ENCODE measurements at regions not wholly inside any gene's neighbourhood (a gene's known extent, or its start where the extent isn't known, plus 50 kb on each side); places are given as distances from the start of the nearest gene placed in this dataset.

DNA sequence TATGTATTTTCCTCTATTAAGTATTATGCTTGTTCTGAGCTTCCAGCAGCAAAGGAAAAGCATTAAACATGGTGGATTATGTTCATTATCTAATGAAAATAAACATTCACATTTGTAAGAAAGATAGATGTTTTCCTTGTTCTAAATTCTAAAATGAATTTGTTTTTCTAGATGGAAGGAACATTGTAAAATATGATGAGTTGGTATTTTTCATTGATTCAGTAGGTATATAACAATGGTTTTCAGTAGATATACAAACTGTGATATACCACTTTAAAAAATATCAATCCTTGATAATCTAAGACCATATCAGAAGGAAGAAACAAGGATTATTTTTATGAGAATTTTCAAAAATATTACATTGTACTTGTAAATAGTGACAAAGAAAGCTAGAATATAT is 290.6 kb upstream of the GOLIM4 start:
- ATAC-seq, result no peak
- no peak for DNase-seq

DNA sequence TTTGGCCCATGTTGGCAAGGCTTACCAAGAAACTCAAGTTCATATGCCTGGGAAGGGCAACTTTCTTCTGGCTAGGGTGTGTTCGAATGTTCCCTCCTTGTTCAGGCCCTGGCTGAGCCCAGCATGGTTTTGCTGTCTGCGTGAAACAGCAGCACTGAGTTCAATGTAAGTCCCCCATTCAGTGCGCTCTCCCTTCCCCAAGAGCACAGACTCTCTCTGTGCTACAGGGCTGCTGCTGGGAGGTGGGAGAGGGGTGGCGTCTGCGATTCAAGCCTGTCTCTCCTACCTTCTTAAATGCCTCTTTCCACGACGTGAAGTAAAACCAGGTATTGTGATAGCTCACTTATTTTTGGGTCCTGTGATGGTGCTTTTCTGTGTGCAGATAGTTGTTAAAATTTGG is 289.3 kb upstream of the GOLIM4 start:
- DNase-seq, result no peak
- no peak for ATAC-seq

DNA sequence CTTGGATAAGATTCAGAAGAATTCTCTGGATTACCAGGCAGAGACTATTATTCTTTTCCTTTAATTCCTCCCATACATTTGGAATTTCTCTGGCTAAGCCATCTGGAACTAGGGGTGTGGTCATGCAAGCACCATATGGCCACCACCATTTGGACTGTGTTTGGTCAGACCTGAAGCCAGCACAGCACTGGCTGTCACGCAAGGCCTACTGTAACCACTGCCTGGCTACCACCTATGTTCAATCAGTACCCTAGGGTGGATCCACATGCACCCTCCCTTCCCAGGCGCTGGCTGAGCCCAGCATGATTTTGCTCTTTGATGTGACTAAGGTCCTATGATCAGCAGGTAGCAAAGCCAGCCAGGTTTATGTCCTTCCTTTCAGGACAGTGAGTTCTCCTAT is 287.8 kb upstream of the GOLIM4 start:
- ATAC-seq, result no peak

DNA sequence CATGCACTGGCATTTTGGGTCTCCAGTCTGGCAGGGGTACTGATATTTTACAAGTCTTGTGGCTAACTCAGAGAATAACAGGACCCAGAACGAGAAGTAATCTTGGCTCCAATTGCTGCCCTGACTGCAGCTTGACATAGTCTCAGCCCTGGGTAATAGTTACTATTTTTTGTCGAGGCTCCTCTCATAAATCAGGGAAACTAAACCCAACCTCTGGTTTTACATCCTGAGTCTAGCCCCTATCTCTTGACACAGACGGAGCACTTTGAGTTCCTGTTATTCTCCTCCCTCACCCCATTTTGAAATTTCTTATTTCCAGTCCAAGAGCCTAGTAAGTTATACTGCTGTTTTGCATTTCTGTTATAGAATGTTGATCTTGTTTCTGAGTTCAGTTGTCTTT is 276.1 kb upstream of the GOLIM4 start:
- no peak for ATAC-seq
- DNase-seq, result no peak

More for the DNA sequence above, 287.8 kb upstream of the GOLIM4 start:
- no peak for DNase-seq

DNA sequence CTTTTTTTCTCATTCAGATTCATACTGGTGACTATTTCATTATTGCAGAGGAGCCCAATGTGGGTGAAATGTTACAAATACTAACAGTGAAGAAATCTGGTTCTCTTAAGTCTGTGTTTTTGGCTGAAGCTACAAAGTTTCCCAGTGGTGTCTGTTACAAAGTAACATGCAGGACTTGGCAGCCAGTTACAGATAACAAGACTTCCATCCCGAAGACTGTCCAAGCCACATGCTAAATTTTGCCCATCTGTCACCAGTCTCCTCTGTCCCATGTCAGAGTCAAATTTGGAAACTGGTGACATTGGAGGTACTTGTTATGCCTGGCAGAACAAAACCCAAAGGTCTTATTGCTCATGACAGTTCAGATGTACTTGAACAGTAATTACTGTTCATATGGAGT is 269.2 kb upstream of the GOLIM4 start:
- ATAC-seq (no peak), DNase-seq (no peak)

DNA sequence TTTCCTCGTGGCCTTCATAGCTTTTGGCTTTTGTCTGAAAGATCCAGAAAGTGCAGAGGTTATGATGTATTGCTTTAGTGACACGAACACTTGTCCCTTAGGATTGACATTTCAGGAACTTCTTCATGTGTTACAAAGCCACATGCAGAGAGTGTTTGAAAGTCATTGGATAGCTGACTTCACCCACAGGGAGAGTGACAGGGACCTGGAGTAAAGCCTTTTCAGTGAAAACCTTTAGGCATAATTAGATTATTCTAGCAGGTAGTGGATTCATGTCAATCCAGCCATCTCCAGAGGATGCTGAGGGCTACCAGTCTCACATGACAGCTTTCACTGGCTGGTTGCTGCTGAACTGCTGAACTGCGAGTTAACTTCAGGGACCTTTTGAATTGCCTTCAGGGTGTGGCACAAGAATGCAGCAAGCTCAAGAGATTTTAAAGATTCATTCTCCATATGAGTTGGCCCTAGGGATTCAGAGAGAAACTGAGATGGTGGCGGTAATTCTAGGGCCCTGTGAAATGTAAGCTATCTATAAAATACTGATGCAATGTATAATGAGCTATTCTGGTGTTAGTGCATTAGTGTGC is 267.0 kb upstream of the GOLIM4 start:
- DNase-seq, result no peak
- no peak for ATAC-seq

DNA sequence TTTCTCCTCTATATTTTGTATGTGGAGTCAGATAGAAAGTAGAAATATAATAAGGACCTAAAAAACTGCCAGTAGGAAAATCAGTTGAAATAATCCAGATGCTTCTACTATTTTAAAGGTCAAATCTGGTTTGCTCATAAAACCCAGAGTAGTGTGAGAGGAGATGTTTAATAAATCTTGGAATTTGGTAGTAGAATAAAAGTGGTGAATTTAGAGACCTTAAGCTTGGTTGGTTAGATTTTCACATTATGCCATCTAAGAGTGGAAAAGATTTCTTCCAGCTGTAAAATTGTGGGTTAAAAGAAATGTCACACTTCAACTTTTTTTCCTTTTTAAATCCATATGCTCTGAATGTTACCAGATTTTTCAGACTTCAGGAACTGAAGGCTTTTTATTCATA is 266.4 kb upstream of the GOLIM4 start:
- DNase-seq (no peak), ATAC-seq (no peak)

DNA sequence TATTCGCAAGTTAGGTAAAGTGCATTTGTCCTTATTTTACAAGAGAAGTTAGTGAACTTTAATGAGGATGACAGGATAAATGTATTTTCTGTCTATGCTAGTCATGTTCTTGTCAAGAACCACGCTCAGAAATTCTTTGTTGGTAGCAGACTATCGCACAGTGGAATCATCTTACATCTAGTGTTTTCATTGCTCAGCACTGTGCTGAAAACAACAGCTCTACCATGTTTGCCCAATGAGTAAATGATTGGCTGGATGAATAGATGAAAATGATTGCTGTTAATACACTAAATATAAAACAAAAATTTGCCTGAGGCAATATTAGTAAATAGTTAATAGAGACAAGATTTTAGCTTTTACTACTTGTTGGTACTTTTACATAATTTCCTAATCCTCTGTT is 265.3 kb upstream of the GOLIM4 start:
- DNase-seq (no peak), ATAC-seq (no peak)

DNA sequence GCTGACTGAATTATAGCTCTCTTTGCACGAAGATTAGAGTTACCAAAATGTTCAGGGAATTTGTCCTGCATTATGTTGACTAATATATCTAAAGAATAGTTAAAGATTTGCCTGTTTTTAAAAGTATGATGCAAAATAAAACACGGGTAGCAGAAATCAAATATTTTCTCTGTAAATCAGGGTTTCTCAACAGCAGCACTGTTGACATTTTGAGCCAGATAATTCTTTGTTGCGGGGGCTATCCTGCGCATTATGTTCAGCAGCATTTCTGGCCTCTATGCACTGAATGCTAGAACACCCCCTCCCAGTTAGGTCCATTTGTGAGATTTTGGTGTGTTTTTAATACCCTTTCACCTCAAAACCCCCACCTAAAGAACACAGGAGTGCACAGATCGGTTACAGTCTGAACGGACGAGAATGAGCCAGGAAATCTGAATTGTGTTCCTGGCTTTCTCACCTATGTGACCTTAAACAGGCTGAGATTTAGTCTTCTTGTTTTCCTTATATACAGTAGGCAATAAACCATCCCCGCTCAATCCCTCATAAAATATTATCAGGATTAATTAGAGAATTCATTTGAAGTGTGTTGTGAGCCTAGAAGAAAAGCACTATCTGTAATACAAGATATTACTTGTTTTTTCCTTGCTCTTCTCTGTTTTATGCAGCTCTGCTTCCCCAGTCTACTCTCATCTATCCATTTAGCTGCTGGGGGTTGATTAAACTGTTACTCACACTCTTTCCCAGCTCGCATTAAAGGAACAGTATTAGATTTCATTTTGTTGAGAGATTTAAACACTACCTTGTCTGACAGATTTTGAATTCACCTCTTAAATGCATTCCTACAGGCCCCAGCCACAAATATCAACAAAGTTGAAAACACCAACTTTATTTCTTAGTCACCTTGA is 247.5 kb upstream of the GOLIM4 start:
- DNase-seq (no peak), ATAC-seq (no peak)

DNA sequence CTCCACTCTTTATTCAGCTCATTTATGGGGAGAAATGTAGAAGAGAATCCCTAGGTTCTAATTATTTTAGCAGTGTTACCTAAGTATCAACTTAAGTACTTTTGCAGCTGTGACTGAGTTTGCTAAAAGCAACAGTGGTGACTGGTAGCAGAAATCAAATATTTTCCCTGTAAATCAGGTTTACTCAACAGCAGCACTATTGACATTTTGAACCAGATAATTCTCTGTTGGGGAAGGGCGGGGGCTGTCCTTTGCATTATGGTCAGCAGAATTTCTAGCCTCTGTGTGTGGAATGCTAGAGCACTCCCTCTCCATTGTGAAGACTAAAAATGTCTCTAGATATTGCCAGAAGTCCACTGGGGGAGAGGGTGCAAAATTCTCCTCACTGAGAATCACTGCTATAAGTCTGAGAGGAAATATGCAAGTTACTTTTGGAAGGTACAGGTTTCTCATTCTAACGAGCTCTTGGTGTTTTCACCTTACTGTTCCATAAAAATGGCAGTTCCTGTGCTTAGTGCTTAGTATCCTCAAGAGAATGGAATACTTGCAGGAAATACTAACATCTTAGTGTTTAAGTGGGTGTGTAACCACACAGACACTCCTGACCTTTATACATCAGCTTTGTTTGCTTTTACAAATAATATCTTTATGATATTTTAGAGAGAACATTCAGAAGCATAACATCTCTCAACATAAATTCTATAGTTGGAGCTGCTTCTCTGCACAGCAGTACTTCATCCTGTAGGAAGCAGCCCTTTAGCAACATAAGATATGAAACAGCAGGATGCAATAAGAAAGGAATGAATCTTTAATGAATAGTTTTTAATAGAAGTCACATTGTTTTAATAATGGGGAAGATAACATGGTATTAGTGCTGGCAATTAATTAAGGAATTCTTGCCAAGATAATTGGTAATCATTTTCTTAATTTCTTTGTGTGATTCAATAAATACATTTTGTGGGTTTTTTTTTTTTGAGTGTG is 246.5 kb upstream of the GOLIM4 start:
- DNase-seq (no peak), ATAC-seq (no peak)

DNA sequence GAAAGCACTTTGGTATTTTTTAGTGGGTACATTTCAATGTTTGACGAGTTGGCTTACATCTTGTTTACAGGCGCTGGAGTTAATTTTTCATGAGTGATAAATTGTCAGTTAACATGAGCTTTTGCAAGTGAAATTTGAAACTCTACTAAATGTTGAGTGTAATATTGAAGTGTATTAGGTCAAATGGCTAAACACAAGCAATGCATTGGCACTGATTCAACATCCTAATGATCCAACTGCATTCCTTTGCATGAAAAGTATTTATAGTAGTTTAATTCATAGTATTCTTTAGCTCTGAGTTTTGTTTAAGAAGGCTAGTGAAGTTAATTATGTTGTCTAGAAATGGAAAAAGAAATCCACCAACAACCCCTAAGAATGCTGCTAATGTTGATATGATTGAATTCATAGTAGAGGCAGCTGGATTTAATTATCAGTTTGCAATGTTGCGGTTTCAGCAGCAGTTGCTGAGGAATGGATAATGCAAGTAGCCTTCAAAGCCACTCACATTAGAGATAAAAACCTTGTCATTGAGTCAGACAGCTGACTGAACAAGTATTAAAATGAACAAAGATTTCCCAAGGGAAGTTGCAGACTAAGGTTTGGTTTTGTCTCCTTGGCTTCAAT is 245.6 kb upstream of the GOLIM4 start:
- no peak for ATAC-seq
- DNase-seq, result no peak

DNA sequence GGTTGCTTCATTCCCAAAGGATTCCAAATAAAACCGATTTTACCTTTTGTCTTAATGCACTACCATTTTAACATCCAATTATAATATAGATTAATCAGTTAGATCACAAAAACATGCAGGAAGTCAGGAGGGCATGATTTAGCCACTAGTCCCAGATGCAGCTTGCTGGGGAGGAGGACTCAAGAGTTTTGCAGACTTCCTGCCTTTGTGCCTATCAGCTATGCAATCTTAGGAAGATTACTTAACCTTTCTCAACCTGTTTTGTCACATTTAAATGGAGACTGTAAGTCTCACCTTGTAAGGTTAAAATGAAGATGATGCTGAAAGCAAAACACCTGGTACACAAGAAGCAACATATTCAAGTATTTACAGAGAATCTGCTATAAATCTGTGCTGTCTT is 242.4 kb upstream of the GOLIM4 start:
- ATAC-seq, result no peak
- no peak for DNase-seq

DNA sequence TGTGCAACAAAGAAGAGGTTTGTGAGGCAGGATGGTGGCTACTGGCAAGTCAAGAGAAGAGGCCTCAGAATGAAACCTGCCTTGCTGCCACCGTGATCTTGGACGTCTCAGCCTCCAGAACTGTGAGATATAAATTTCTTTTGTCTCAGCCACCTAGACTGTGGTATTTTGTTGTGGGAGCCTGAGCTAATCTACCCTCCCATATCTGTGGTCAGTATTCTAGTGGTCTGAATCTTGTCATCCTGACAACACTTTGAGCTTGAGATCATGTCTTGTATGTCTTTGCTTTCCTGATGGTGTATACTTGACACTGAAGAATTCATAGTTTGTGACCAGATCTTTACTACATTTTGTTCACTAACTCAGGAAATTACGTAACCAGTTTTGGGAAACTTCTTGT is 240.6 kb upstream of the GOLIM4 start:
- DNase-seq, result no peak
- ATAC-seq, result no peak

DNA sequence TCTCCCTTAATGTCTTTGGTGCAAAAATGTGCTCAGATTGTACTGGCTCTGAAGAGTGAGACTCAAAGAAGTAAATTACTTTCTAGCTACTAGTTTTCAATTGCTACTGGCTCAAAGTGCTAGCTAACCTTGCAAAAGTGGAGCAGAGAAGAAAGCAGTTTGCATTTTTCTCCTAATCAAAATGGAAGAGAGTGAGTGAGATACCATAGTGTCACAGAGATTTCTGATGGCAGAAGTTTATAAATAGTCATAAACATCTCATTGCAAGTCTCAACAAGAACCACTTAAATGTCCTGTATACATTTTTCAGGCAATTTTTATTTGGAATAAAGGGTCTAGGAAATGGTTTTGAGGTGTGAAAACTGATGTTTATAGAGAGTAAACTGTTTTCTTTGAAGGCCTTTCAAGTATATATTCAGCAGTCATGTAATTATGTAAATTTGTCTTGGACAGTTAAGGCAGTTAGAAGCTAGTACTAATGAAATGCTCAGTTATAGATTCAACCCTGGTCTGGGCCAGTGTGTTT is 237.7 kb upstream of the GOLIM4 start:
- DNase-seq, result no peak
- ATAC-seq, result no peak

DNA sequence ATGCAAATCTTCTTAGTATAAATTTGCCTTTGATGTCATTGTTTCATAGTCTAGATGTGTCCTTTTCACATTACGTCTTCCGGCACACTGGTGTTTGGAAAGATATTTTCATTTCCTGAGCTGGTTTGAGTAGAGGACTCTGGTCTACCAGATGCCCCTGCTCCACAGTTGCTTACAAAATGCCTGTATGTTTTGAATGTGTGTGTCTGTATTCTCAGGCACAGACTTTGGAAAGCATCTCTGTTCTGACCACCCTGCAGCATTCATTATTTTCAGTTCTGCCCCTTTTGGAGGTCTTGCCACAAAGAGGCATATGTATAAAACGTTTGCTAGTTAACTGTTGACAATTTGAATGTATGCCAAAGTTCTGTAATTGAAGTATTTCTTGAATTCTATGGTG is 236.0 kb upstream of the GOLIM4 start:
- DNase-seq (no peak), ATAC-seq (no peak)

DNA sequence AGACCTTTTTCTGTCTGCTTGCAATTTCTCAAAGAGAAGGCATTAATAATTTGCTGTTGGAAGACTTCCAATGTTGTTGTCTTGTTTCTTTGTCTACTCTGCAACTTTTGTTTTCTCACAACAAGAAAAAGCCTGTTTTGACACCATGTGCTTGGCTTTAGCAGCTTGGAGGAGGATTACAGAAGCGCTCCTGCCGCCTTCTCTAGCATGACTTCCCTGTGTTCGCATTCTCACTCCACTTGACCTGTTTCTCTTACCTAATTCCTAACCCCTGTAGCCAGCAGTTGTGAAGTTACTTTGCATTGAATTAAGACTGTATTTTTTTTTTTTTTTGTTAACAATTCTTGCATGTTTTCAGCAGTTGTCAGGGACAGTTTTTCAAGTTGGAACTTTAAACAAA is 235.3 kb upstream of the GOLIM4 start:
- no peak for ATAC-seq

DNA sequence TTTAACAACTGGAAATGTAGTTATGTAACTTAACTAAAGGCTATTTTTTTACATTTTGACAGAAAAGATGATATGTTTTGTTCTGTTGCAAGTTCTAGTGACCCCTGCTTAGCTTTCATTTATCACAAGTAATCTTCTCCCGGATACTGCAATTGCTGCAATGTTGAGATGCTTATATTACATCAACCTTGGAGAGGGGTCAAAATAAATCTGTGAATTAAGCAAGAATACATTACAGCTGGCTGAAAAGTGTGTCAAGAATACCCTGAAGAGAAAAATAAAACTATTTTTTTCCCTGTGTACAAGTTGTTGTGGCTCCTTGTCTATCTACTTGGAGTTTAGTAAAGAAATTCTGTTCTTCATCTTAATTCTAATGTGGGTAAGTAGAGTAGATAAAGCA is 232.1 kb upstream of the GOLIM4 start:
- ATAC-seq (no peak), DNase-seq (no peak)

More for the DNA sequence above, 235.3 kb upstream of the GOLIM4 start:
- no peak for DNase-seq

DNA sequence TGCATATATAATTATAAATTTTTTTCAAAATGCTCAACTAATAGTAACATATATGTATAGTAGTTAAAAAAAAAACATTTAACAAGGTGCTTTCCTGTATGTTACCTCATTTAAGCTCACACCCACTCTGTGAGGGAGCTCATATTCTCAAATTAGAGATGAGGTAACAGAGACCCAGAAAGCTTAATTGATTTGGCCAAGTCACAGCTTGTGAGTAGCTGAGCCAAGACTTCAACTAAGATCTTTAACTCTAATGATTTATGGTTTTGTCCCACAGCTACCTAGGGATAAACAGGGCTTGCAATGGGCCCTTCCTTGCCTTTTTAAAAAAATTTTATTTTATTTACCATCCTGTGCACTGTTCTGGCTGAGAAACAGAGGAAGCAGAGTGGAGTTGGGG is 230.0 kb upstream of the GOLIM4 start:
- DNase-seq, result no peak
- ATAC-seq, result no peak

DNA sequence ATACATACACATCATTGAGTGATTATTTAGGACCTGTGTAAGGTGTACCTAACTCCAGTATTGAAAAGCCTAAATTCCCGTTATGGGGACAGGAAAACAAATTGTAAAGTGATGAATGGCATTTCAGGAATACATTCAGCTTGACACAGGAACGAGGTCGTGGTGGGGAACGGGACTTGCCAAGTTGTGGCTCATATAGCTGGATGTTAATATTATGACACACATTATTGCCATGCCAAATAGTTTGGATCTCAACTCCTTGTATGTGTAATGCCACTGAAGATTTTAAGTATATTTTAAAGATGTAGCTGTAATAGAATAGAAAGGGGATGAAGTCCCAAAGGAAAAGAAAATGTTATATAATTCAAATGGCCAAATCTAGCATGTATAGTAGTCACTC is 227.2 kb upstream of the GOLIM4 start:
- no peak for ATAC-seq

DNA sequence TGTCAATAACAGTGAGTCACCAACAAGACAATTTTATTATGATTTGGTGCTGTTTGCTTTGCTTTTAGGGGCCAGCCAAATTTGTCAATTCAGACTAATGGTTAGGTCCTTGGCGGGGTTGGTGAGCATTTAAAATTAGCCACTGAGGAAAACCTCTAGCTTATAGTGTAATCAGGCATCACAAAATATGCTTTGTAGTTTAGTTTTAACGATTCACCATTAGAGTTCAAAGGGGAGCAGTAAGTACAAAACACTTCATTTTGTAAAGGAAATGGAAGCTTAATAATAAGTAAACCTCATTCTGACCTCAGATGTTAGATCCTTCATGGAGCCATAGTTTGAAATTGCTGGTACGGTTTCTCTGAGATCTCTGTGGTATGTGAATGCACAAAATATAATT is 218.4 kb upstream of the GOLIM4 start:
- DNase-seq, result no peak
- no peak for ATAC-seq

More for the DNA sequence above, 227.2 kb upstream of the GOLIM4 start:
- DNase-seq, result no peak

DNA sequence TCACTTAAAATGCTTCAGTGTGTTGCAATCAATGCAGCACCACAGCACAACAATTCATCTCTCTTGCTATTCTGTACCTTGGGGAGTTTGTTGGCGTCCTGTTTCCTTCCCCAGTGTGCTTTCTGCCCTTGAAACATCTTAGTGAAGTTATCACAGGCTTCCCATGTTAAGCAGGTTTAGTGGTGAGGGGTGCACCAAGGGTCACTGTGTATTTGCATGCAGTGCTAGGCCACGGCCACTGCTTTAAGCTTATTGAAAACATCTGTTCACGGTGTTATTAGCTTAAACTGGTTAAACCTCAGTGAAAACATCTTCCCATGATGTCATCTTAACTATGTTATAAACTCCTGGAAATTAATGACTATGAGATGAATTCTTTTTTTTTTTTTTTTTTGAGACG is 217.3 kb upstream of the GOLIM4 start:
- no peak for DNase-seq
- no peak for ATAC-seq

DNA sequence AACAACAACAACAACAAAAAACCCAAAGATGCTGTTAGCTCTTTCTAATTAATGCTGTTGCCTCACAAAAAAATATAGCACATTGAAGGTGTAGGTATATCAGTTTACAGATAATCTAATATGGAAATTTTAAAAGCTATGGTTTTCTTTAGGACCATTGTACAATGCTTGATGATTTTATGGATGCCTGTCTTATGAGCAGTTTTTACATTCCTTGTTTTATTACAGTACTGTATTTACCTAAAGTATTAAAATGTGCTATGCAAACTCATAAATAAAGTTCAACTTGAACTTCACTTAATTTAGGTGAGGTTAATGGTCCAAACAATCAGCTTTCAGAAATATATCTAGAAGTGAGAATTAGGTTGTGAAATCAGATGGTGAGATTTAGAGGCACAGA is 212.2 kb upstream of the GOLIM4 start:
- no peak for DNase-seq
- no peak for ATAC-seq

All from stimulated activated naive CD8-positive, alpha-beta T cell treated with anti-CD3 and anti-CD28 coated beads, Interleukin-15, Interleukin-2, amounts not matched to agents 100 U/mL and 50 U/mL, for 24 hours (primary cell).